OCI-LY7 (cell line): ENCODE measurements at regions not wholly inside any gene's neighbourhood (a gene's known extent, or its start where the extent isn't known, plus 50 kb on each side); places are given as distances from the start of the nearest gene placed in this dataset.

Experiments used
- CTCF ChIP-seq: fragments of 200-600 bp; sonication (generic); conservative IDR thresholded peaks from 2 replicates; pipeline ENCODE4 v1.5.1; 2014; ENCODE audit warnings: mild to moderate bottlenecking, antibody characterized with exemption, low read length, moderate library complexity, mixed read lengths
- EZH2phosphoT487 ChIP-seq: fragments of 200-600 bp; sonication (generic); IDR thresholded peaks from 2 replicates; pipeline ENCODE4 v1.6.1; 2018; ENCODE audit warnings: low read depth, borderline replicate concordance, mild to moderate bottlenecking, mixed run types, antibody characterized with exemption, low read length, moderate library complexity, mixed read lengths

- TF ChIP-seq CTCF = no peak
- TF ChIP-seq EZH2phosphoT487 = no peak
Observed at GRCh38 chr4:130266814-130267213, 1170.9 kb downstream of the C4orf33 start.
